Fibroblast of mammary gland (primary cell): ENCODE measurements at regions not wholly inside any gene's neighbourhood (a gene's known extent, or its start where the extent isn't known, plus 50 kb on each side); places are given as distances from the start of the nearest gene placed in this dataset.

Experiments used
- DNase-seq: peaks from one replicate; pipeline ENCODE4 v3.0.0-alpha.2; 2010; ENCODE audit warnings: low read depth
- H3K4me3 ChIP-seq: 2 replicates; pipeline ENCODE4 v1.5.1; 2011; ENCODE audit warnings: low read depth, mild to moderate bottlenecking, low read length, moderate library complexity; ENCODE audit not compliant: control insufficient read depth
- TF ChIP-seq, protein P1 (sequence below): conservative IDR thresholded peaks from 2 replicates; pipeline ENCODE4 v1.5.1; 2011; ENCODE audit warnings: low read depth, low read length, inconsistent platforms; ENCODE audit not compliant: control insufficient read depth, insufficient read depth

- no peak for DNase-seq
- TF ChIP-seq, protein P1, sequence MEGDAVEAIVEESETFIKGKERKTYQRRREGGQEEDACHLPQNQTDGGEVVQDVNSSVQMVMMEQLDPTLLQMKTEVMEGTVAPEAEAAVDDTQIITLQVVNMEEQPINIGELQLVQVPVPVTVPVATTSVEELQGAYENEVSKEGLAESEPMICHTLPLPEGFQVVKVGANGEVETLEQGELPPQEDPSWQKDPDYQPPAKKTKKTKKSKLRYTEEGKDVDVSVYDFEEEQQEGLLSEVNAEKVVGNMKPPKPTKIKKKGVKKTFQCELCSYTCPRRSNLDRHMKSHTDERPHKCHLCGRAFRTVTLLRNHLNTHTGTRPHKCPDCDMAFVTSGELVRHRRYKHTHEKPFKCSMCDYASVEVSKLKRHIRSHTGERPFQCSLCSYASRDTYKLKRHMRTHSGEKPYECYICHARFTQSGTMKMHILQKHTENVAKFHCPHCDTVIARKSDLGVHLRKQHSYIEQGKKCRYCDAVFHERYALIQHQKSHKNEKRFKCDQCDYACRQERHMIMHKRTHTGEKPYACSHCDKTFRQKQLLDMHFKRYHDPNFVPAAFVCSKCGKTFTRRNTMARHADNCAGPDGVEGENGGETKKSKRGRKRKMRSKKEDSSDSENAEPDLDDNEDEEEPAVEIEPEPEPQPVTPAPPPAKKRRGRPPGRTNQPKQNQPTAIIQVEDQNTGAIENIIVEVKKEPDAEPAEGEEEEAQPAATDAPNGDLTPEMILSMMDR: no peak
- H3K4me3 ChIP-seq: no peak overlapping the region
These were observed 142.2 kb downstream of the SP3 start for GRCh38 chr2:173822889-173823542.

GRCh38 chr2:173823543-173823939, 141.6 kb downstream of the SP3 start:
- no peak for DNase-seq
- TF ChIP-seq, protein P1: no peak
- no peak overlapping the region for H3K4me3 ChIP-seq

DNA sequence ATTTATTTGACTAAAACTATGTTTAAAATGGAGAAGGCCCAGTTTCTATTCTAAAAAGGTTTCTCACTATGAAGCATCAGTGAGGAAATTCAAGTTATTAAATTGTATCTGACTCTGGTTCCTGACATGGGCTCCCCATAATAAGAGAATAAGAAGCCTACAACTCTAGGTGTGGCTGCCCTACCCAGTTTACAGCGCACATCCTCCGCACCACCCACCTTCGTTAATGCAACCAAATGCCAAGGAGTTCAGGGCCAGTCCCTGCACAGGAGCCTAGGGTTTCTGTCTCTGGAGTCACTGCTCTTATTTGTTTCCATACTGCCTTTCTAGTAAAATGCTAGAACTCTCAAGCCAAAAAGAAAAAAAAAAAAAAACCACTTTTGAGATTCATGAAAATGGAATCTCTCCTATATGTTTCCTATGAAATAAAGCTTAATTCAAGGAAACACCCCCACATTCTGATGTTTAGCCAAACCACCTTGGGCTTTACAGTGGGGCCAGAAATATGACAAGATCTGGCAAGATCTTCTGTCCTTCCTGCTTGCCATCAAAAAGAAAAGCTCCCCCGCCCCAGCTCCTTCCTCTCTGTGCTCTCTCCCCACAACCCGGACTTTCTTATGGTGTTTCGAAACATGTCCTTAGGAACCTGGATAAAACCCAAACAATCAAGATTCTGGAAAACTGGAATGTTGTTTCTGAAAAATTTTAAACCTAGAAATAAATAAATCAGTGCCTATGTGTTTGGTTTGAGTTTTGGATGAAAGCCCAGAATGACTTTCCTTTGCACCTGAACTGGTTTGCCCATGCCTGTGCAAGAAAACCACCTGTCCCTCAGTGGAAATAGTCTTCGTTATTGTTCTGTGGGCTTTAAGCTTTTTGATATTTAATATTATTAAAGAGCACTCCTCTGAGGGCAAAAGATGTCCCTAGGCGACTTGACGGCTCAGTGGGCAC, 136.7 kb downstream of the SP3 start:
- TF ChIP-seq, protein P1: no peak
- H3K4me3 ChIP-seq: no peak overlapping the region
- peak; percentile 70 for DNase-seq

GRCh38 chr2:173829727-173830126, 135.4 kb downstream of the SP3 start:
- H3K4me3 ChIP-seq: no peak overlapping the region
- DNase-seq: no peak
- TF ChIP-seq, protein P1: no peak

- TF ChIP-seq, protein P1: no peak
- H3K4me3 ChIP-seq: no peak overlapping the region
- peak; percentile 43 for DNase-seq
These were observed 135.0 kb downstream of the SP3 start for GRCh38 chr2:173830170-173830569.

DNA sequence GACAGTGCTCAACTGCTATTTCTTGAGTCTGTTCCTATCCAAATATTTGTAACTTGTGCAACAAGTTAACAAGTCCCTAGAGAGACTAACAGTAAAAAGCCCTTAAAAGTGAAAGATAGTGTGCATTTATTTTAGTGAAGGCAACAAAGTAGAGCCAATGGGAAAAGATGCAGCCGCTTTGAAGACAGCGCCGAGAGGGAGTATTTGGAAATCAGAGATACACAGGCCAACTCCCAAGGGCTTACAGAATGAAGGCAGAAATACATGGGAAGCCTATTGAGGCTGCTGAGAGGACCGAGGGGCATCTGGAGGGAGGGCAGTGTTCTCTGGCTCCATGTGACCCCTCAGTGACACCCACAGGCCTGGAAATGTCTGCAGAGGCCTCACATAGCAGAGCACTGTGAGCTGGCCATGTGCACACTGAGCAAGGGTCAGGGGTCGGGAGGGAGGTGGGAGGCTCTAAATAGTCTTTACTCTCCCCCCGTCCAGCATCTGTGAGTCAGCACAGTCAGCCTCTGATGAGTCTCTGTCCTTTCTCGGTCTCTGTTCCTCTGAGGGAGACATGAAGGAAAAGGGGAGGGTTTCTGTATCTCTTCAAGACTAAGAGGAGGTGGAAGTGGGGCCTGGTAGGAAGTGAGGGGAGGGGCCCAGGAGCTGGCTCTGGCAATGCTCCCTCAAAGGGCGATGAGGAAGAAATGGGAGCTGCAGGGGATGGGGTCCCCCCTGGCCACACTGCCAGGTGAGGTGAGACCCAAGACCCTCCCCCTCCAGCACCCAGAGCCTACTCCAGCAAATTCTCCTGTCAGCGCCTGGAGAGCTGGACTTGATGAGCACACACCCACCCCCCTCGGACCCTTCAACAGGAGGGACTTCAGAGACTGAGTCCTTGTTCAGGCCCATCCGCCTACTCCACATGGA, 133.6 kb downstream of the SP3 start:
- TF ChIP-seq, protein P1: no peak

More for the DNA sequence above, 133.6 kb downstream of the SP3 start:
- H3K4me3 ChIP-seq: no peak overlapping the region
- DNase-seq: peak; percentile 89
